GM18511 (cell line): ENCODE measurements at regions not wholly inside any gene's neighbourhood (a gene's known extent, or its start where the extent isn't known, plus 50 kb on each side); places are given as distances from the start of the nearest gene placed in this dataset.

Source experiments
- ATAC-seq: cut with Tn5 transposase; IDR thresholded peaks from one replicate; pipeline ENCODE4 v1.9.1; 2021; ENCODE audit warnings: mild to moderate bottlenecking, moderate library complexity; ENCODE audit not compliant: unreplicated experiment

- no peak for ATAC-seq
Observed at GRCh38 chr11:109338131-109338530, 83.9 kb upstream of the C11orf87 start.

- ATAC-seq = no peak
Observed at GRCh38 chr11:109342261-109342660, 79.7 kb upstream of the C11orf87 start.

- ATAC-seq = no peak
Observed at GRCh38 chr11:109343242-109343641, 78.7 kb upstream of the C11orf87 start.

GRCh38 chr11:109347304-109347703 is 74.7 kb upstream of the C11orf87 start:
- ATAC-seq = no peak

- ATAC-seq = no peak
Observed at GRCh38 chr11:109349276-109350080, 72.5 kb upstream of the C11orf87 start.

GRCh38 chr11:109350091-109350490 is 71.9 kb upstream of the C11orf87 start:
- ATAC-seq = no peak

GRCh38 chr11:109362059-109362458 is 59.9 kb upstream of the C11orf87 start:
- ATAC-seq = no peak

GRCh38 chr11:109363682-109364081 is 58.3 kb upstream of the C11orf87 start:
- no peak for ATAC-seq

- no peak for ATAC-seq
Observed at GRCh38 chr11:109364851-109365250, 57.1 kb upstream of the C11orf87 start.

GRCh38 chr11:109371444-109372176 is 50.4 kb upstream of the C11orf87 start:
- no peak for ATAC-seq
